ENCODE measurements at regions not wholly inside any gene's neighbourhood (a gene's known extent, or its start where the extent isn't known, plus 50 kb on each side); places are given as distances from the start of the nearest gene placed in this dataset.

- TF ChIP-seq CTCF (IDR thresholded peaks at IDR 0.05) (no peak), EP300 (IDR thresholded peaks at IDR 0.05) (no peak)
Observed at GRCh38 chr13:53623146-53623545, 594.5 kb downstream of the OLFM4 start.

Measured in upper lobe of left lung (tissue), 4 donors.